ENCODE measurements at regions not wholly inside any gene's neighbourhood (a gene's known extent, or its start where the extent isn't known, plus 50 kb on each side); places are given as distances from the start of the nearest gene placed in this dataset.

DNA sequence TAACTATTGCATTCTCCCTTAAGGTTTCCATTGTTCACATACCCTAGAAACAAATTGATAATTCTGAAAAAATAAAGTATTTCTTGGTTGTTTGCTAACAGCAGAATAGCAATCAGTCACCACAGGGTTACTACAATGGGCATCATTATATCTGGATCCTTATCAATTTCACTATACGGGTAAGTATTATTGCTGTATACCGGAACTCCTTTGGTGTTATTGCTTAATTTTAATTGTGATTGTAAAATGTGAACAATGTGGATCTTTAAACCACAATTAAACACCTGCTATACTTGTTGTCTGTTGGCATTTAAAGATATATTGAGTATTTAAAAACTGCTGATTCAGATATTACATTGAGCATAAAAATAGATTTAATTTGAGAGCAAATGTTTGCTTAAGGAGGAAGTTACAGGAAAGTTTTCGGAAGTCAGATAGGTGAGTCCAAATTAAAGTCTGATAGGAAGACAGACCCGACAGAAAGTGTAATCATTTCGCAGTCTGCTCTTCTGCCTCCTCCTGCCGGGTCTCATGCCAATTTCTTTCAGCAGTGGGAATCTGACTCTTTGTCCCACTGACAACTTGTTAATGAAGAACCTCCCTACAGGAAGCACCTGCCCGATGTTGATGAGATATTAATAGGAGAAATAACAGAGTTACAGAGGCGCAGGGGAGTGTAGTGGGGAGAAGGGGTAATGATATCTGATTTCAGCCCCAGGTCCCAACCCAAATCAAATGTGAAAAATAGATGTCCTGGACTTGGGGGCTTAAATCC, 169.7 kb upstream of the TBC1D5 start:
- TF ChIP-seq, protein P1, sequence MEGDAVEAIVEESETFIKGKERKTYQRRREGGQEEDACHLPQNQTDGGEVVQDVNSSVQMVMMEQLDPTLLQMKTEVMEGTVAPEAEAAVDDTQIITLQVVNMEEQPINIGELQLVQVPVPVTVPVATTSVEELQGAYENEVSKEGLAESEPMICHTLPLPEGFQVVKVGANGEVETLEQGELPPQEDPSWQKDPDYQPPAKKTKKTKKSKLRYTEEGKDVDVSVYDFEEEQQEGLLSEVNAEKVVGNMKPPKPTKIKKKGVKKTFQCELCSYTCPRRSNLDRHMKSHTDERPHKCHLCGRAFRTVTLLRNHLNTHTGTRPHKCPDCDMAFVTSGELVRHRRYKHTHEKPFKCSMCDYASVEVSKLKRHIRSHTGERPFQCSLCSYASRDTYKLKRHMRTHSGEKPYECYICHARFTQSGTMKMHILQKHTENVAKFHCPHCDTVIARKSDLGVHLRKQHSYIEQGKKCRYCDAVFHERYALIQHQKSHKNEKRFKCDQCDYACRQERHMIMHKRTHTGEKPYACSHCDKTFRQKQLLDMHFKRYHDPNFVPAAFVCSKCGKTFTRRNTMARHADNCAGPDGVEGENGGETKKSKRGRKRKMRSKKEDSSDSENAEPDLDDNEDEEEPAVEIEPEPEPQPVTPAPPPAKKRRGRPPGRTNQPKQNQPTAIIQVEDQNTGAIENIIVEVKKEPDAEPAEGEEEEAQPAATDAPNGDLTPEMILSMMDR (IDR thresholded peaks at IDR 0.05) = no peak
- TF ChIP-seq POLR2A (IDR thresholded peaks at IDR 0.05) (no peak), POLR2AphosphoS5 (IDR thresholded peaks at IDR 0.05) (no peak), EP300 (IDR thresholded peaks at IDR 0.05) (no peak)

Data from stomach (tissue), 4 donors.